ENCODE measurements at regions not wholly inside any gene's neighbourhood (a gene's known extent, or its start where the extent isn't known, plus 50 kb on each side); places are given as distances from the start of the nearest gene placed in this dataset.
A peak's percentile ranks its signal among the peaks of the same experiment; 100 is the strongest.

DNA sequence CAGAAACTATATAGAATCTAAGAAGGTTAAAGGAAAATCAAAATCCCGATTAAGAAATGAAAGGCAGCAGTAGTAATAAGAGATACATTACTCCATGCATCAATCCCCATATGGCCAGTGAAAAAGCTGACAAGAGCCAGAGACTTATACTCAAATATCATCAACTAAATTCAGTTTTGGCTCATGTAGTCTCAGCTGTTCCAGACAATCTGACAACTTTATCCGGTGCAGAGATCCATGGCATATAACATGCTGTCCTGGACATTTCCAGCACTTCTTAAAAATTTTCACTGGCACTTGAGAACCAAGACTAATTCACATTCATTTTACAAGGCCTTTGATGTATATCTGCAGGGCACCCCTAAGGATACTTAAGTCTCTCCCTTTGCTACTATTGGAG is 255.7 kb upstream of the KLHL1 start:
- H3K36me3 ChIP-seq (ENCODE audit: insufficient read depth, low read length): no peaks in the 10 kb centered on the region
- H3F3A ChIP-seq (ENCODE audit: insufficient read depth, low read length, poor library complexity, severe bottlenecking): peaks cover 4% of the 10 kb centered on the region
- no peak overlapping the region for H2AFZ ChIP-seq (ENCODE audit: low read depth, low read length)
- H3K27ac ChIP-seq (ENCODE audit: low read length): no peak overlapping the region
- H3K9ac ChIP-seq (ENCODE audit: low read length): no peak overlapping the region
- H3K79me2 ChIP-seq (replicated peaks; ENCODE audit: insufficient read depth, low read length): no peaks in the 10 kb centered on the region
- no peaks in the 10 kb centered on the region for H4K20me1 ChIP-seq (ENCODE audit: insufficient read depth)
- TF ChIP-seq MXI1 (conservative IDR thresholded peaks at IDR 0.05; ENCODE audit: poor library complexity, severe bottlenecking) (no peak), EZH2 (IDR thresholded peaks at IDR 0.05; ENCODE audit: borderline replicate concordance, insufficient read depth, low read length, poor library complexity, severe bottlenecking) (no peak), EP300 (conservative IDR thresholded peaks at IDR 0.05; ENCODE audit: poor library complexity, severe bottlenecking) (no peak), SMC3 (conservative IDR thresholded peaks at IDR 0.05; ENCODE audit: poor library complexity) (no peak), RAD21 (conservative IDR thresholded peaks at IDR 0.05) (no peak), POLR2AphosphoS5 (IDR thresholded peaks at IDR 0.05) (no peak)
- TF ChIP-seq, protein P1, sequence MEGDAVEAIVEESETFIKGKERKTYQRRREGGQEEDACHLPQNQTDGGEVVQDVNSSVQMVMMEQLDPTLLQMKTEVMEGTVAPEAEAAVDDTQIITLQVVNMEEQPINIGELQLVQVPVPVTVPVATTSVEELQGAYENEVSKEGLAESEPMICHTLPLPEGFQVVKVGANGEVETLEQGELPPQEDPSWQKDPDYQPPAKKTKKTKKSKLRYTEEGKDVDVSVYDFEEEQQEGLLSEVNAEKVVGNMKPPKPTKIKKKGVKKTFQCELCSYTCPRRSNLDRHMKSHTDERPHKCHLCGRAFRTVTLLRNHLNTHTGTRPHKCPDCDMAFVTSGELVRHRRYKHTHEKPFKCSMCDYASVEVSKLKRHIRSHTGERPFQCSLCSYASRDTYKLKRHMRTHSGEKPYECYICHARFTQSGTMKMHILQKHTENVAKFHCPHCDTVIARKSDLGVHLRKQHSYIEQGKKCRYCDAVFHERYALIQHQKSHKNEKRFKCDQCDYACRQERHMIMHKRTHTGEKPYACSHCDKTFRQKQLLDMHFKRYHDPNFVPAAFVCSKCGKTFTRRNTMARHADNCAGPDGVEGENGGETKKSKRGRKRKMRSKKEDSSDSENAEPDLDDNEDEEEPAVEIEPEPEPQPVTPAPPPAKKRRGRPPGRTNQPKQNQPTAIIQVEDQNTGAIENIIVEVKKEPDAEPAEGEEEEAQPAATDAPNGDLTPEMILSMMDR (IDR thresholded peaks at IDR 0.05; ENCODE audit: poor library complexity, severe bottlenecking): no peak
- TF ChIP-seq, protein P2, sequence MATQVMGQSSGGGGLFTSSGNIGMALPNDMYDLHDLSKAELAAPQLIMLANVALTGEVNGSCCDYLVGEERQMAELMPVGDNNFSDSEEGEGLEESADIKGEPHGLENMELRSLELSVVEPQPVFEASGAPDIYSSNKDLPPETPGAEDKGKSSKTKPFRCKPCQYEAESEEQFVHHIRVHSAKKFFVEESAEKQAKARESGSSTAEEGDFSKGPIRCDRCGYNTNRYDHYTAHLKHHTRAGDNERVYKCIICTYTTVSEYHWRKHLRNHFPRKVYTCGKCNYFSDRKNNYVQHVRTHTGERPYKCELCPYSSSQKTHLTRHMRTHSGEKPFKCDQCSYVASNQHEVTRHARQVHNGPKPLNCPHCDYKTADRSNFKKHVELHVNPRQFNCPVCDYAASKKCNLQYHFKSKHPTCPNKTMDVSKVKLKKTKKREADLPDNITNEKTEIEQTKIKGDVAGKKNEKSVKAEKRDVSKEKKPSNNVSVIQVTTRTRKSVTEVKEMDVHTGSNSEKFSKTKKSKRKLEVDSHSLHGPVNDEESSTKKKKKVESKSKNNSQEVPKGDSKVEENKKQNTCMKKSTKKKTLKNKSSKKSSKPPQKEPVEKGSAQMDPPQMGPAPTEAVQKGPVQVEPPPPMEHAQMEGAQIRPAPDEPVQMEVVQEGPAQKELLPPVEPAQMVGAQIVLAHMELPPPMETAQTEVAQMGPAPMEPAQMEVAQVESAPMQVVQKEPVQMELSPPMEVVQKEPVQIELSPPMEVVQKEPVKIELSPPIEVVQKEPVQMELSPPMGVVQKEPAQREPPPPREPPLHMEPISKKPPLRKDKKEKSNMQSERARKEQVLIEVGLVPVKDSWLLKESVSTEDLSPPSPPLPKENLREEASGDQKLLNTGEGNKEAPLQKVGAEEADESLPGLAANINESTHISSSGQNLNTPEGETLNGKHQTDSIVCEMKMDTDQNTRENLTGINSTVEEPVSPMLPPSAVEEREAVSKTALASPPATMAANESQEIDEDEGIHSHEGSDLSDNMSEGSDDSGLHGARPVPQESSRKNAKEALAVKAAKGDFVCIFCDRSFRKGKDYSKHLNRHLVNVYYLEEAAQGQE (IDR thresholded peaks at IDR 0.05; ENCODE audit: borderline replicate concordance): no peak
- no peak overlapping the region for H3K4me2 ChIP-seq (ENCODE audit: low read length)
- no peak overlapping the region for H3K4me3 ChIP-seq (ENCODE audit: low read length)
- H3K27me3 ChIP-seq (ENCODE audit: insufficient read depth, low read depth, low read length): no peaks in the 10 kb centered on the region
- H3K9me3 ChIP-seq (ENCODE audit: low read length): no peaks in the 10 kb centered on the region
- no peaks in the 10 kb centered on the region for H3K9me2 ChIP-seq (ENCODE audit: insufficient read depth, low read length)

DNA sequence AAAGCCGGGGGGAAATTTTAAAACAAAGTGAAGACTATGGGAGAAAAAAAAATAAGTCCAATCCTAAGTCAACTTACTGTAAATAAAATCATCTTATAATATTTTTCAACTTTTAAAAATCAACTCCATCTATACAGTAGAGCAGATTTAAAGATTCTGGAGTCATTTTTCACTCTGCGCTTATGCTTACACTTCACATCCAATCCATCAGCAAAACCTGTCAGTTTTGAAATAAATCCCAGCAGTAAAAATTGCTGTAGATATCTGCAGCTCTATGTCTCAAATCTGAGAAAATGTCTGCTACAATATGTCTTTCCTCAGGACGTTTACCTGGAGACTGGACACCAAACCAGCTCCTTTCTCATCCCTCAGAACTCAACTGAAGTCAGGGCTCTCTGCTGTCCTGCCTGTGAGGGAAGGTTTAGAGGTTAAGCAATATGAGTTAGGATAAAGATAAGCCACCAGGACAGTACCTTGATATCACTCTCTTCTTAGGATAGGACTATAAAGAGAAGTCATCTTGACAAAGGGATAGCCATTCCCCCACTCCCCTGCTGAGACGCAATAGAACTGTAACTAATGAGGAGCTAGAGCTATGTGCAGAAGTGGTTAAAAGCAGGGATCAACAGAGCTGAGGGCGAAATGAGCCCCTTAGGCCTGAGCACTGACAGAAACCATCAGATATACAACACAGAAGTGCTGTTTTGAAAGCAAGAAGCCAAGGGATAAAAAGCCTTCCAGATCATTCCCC is 254.7 kb upstream of the KLHL1 start:
- Histone ChIP-seq H3K9me3 (ENCODE audit: low read length) (no peaks in the 10 kb centered on the region), H3K27me3 (ENCODE audit: insufficient read depth, low read depth, low read length) (no peaks in the 10 kb centered on the region), H3K36me3 (ENCODE audit: insufficient read depth, low read length) (no peaks in the 10 kb centered on the region), H3F3A (ENCODE audit: insufficient read depth, low read length, poor library complexity, severe bottlenecking) (peaks cover 4% of the 10 kb centered on the region), H2AFZ (ENCODE audit: low read depth, low read length) (no peak overlapping the region), H3K79me2 (replicated peaks; ENCODE audit: insufficient read depth, low read length) (no peaks in the 10 kb centered on the region), H3K9me2 (ENCODE audit: insufficient read depth, low read length) (no peaks in the 10 kb centered on the region), H3K27ac (ENCODE audit: low read length) (peak overlapping the region; percentile 29), H3K4me3 (ENCODE audit: low read length) (no peak overlapping the region), H4K20me1 (ENCODE audit: insufficient read depth) (no peaks in the 10 kb centered on the region), H3K9ac (ENCODE audit: low read length) (no peak overlapping the region), H3K4me2 (ENCODE audit: low read length) (no peak overlapping the region)
- TF ChIP-seq, protein P2 (IDR thresholded peaks at IDR 0.05; ENCODE audit: borderline replicate concordance): peak; percentile 46
- TF ChIP-seq POLR2AphosphoS5 (IDR thresholded peaks at IDR 0.05): peak; percentile 73
- TF ChIP-seq EP300 (conservative IDR thresholded peaks at IDR 0.05; ENCODE audit: poor library complexity, severe bottlenecking): peak; percentile 89
- no peak for TF ChIP-seq EZH2 (IDR thresholded peaks at IDR 0.05; ENCODE audit: borderline replicate concordance, insufficient read depth, low read length, poor library complexity, severe bottlenecking)

Data from neural cell (in vitro differentiated cells).